ENCODE measurements at regions not wholly inside any gene's neighbourhood (a gene's known extent, or its start where the extent isn't known, plus 50 kb on each side); places are given as distances from the start of the nearest gene placed in this dataset.
"Not testable (repeated sequence)": the region's sequence is repeated elsewhere in the genome, so short reads cannot be mapped to it uniquely, and the experiment has no call there.

GRCh38 chr2:147600223-147600622, 244.6 kb upstream of the ACVR2A start:
- H4K8ac ChIP-seq (ENCODE audit: low read length) = no peak overlapping the region
- H3K4me3 ChIP-seq (ENCODE audit: insufficient read depth in 1 of 2, low read depth in 1 of 2, low read length in 2 of 2) = no peak overlapping the region
- H2AFZ ChIP-seq (ENCODE audit: low read depth, low read length) = no peak overlapping the region
- H2BK12ac ChIP-seq (ENCODE audit: low read length in 2 of 2) = no peak overlapping the region
- peaks cover 0 to 7% of the 10 kb centered on the region in 2 experiments for H3K27me3 ChIP-seq (ENCODE audit: control insufficient read depth in 1 of 2, insufficient read depth in 1 of 2, low read length in 2 of 2)
- no peak overlapping the region for H4K91ac ChIP-seq (ENCODE audit: low read length)
- no peak overlapping the region for H3K23ac ChIP-seq (ENCODE audit: low read length in 2 of 2)
- no peak overlapping the region for H2BK120ac ChIP-seq (ENCODE audit: low read depth, low read length)
- WGBS = 94% methylated on average over 7 of the region's 7 CpGs
- H3K9me3 ChIP-seq (ENCODE audit: control insufficient read depth, low read length) = no peaks in the 10 kb centered on the region
- no peak overlapping the region for H3K14ac ChIP-seq (ENCODE audit: low read length in 2 of 2)
- no peak overlapping the region for H2BK15ac ChIP-seq (ENCODE audit: low read depth, poor library complexity, severe bottlenecking)
- no peak overlapping the region for H3K4ac ChIP-seq (ENCODE audit: low read depth in 1 of 2, low read length in 2 of 2)
- no peak overlapping the region for H3K27ac ChIP-seq (ENCODE audit: low read length, poor library complexity, severe bottlenecking)
- no peak overlapping the region for H3K4me2 ChIP-seq (ENCODE audit: low read length, poor library complexity, severe bottlenecking)
- H3K9ac ChIP-seq (ENCODE audit: low read length) = no peak overlapping the region
- no peak overlapping the region for H2AK5ac ChIP-seq (ENCODE audit: low read length, severe bottlenecking)
- H2BK5ac ChIP-seq (ENCODE audit: low read depth, low read length, poor library complexity, severe bottlenecking) = no peak overlapping the region
- H3K36me3 ChIP-seq (ENCODE audit: control insufficient read depth in 1 of 2, insufficient read depth in 2 of 2, low read depth in 1 of 2, low read length in 2 of 2) = no peaks in the 10 kb centered on the region
- no peaks in the 10 kb centered on the region for H3K4me1 ChIP-seq (ENCODE audit: control insufficient read depth, insufficient read depth, low read depth, low read length)
- DNase-seq = no peak
- H3K79me1 ChIP-seq (replicated peaks; ENCODE audit: low read length, poor library complexity, severe bottlenecking) = no peaks in the 10 kb centered on the region
- H3K18ac ChIP-seq (ENCODE audit: low read depth in 1 of 2, low read length in 2 of 2) = no peak overlapping the region

- no peak overlapping the region for H4K91ac ChIP-seq (ENCODE audit: low read length)
Measured at GRCh38 chr2:147595200-147595599, 249.6 kb upstream of the ACVR2A start.

GRCh38 chr2:147594038-147594437, 250.8 kb upstream of the ACVR2A start:
- 77% methylated on average over 3 of the region's 3 CpGs for WGBS
- Histone ChIP-seq H3K9me3 (ENCODE audit: control insufficient read depth, low read length) (no peaks in the 10 kb centered on the region), H2AFZ (ENCODE audit: low read depth, low read length) (no peak overlapping the region), H2BK12ac (ENCODE audit: low read length in 2 of 2) (no peak overlapping the region), H3K27ac (ENCODE audit: low read length, poor library complexity, severe bottlenecking) (no peak overlapping the region), H3K14ac (ENCODE audit: low read length in 2 of 2) (no peak overlapping the region), H2BK120ac (ENCODE audit: low read depth, low read length) (no peak overlapping the region), H3K9ac (ENCODE audit: low read length) (no peak overlapping the region), H3K4ac (ENCODE audit: low read depth in 1 of 2, low read length in 2 of 2) (no peak overlapping the region), H4K8ac (ENCODE audit: low read length) (no peak overlapping the region), H3K23ac (ENCODE audit: low read length in 2 of 2) (no peak overlapping the region), H3K4me2 (ENCODE audit: low read length, poor library complexity, severe bottlenecking) (no peak overlapping the region), H3K36me3 (ENCODE audit: control insufficient read depth in 1 of 2, insufficient read depth in 2 of 2, low read depth in 1 of 2, low read length in 2 of 2) (no peaks in the 10 kb centered on the region), H2BK5ac (ENCODE audit: low read depth, low read length, poor library complexity, severe bottlenecking) (no peak overlapping the region), H3K4me1 (ENCODE audit: control insufficient read depth, insufficient read depth, low read depth, low read length) (no peaks in the 10 kb centered on the region), H2BK15ac (ENCODE audit: low read depth, poor library complexity, severe bottlenecking) (no peak overlapping the region), H3K27me3 (ENCODE audit: control insufficient read depth in 1 of 2, insufficient read depth in 1 of 2, low read length in 2 of 2) (peaks cover 0 to 3% of the 10 kb centered on the region in 2 experiments), H3K18ac (ENCODE audit: low read depth in 1 of 2, low read length in 2 of 2) (no peak overlapping the region), H4K91ac (ENCODE audit: low read length) (no peak overlapping the region), H2AK5ac (ENCODE audit: low read length, severe bottlenecking) (no peak overlapping the region), H3K4me3 (ENCODE audit: insufficient read depth in 1 of 2, low read depth in 1 of 2, low read length in 2 of 2) (no peak overlapping the region), H3K79me1 (replicated peaks; ENCODE audit: low read length, poor library complexity, severe bottlenecking) (no peaks in the 10 kb centered on the region)
- no peak for DNase-seq

More at GRCh38 chr2:147595200-147595599, 249.6 kb upstream of the ACVR2A start:
- Histone ChIP-seq H2AFZ (ENCODE audit: low read depth, low read length) (no peak overlapping the region), H3K4me1 (ENCODE audit: control insufficient read depth, insufficient read depth, low read depth, low read length) (no peaks in the 10 kb centered on the region), H2BK12ac (ENCODE audit: low read length in 2 of 2) (no peak overlapping the region), H3K4ac (ENCODE audit: low read depth in 1 of 2, low read length in 2 of 2) (no peak overlapping the region), H3K36me3 (ENCODE audit: control insufficient read depth in 1 of 2, insufficient read depth in 2 of 2, low read depth in 1 of 2, low read length in 2 of 2) (no peaks in the 10 kb centered on the region), H3K18ac (ENCODE audit: low read depth in 1 of 2, low read length in 2 of 2) (no peak overlapping the region), H3K4me3 (ENCODE audit: insufficient read depth in 1 of 2, low read depth in 1 of 2, low read length in 2 of 2) (no peak overlapping the region), H3K79me1 (replicated peaks; ENCODE audit: low read length, poor library complexity, severe bottlenecking) (no peaks in the 10 kb centered on the region), H3K14ac (ENCODE audit: low read length in 2 of 2) (no peak overlapping the region), H2BK15ac (ENCODE audit: low read depth, poor library complexity, severe bottlenecking) (no peak overlapping the region), H3K23ac (ENCODE audit: low read length in 2 of 2) (no peak overlapping the region), H2BK5ac (ENCODE audit: low read depth, low read length, poor library complexity, severe bottlenecking) (no peak overlapping the region), H3K27ac (ENCODE audit: low read length, poor library complexity, severe bottlenecking) (no peak overlapping the region), H2AK5ac (ENCODE audit: low read length, severe bottlenecking) (no peak overlapping the region), H3K9ac (ENCODE audit: low read length) (no peak overlapping the region), H4K8ac (ENCODE audit: low read length) (no peak overlapping the region), H3K9me3 (ENCODE audit: control insufficient read depth, low read length) (no peaks in the 10 kb centered on the region), H2BK120ac (ENCODE audit: low read depth, low read length) (no peak overlapping the region), H3K27me3 (ENCODE audit: control insufficient read depth in 1 of 2, insufficient read depth in 1 of 2, low read length in 2 of 2) (peaks cover 0 to 7% of the 10 kb centered on the region in 2 experiments), H3K4me2 (ENCODE audit: low read length, poor library complexity, severe bottlenecking) (no peak overlapping the region)
- DNase-seq = no peak
- 74% methylated on average over 4 of the region's 4 CpGs for WGBS

GRCh38 chr2:147592784-147593183, 252.0 kb upstream of the ACVR2A start:
- not testable (repeated sequence) for H4K8ac ChIP-seq (ENCODE audit: low read length); H3K4me1 ChIP-seq (ENCODE audit: control insufficient read depth, insufficient read depth, low read depth, low read length); H3K79me1 ChIP-seq (replicated peaks; ENCODE audit: low read length, poor library complexity, severe bottlenecking); H3K23ac ChIP-seq (ENCODE audit: low read length in 2 of 2); H3K9me3 ChIP-seq (ENCODE audit: control insufficient read depth, low read length); H3K36me3 ChIP-seq (ENCODE audit: control insufficient read depth in 1 of 2, insufficient read depth in 2 of 2, low read depth in 1 of 2, low read length in 2 of 2); H2BK15ac ChIP-seq (ENCODE audit: low read depth, poor library complexity, severe bottlenecking); H2BK120ac ChIP-seq (ENCODE audit: low read depth, low read length); H2AK5ac ChIP-seq (ENCODE audit: low read length, severe bottlenecking); H4K91ac ChIP-seq (ENCODE audit: low read length); H3K27ac ChIP-seq (ENCODE audit: low read length, poor library complexity, severe bottlenecking); DNase-seq; H3K18ac ChIP-seq (ENCODE audit: low read depth in 1 of 2, low read length in 2 of 2); H3K27me3 ChIP-seq (ENCODE audit: control insufficient read depth in 1 of 2, insufficient read depth in 1 of 2, low read length in 2 of 2); H3K14ac ChIP-seq (ENCODE audit: low read length in 2 of 2); H3K4me2 ChIP-seq (ENCODE audit: low read length, poor library complexity, severe bottlenecking); H3K9ac ChIP-seq (ENCODE audit: low read length); H2AFZ ChIP-seq (ENCODE audit: low read depth, low read length); H2BK12ac ChIP-seq (ENCODE audit: low read length in 2 of 2); H3K4ac ChIP-seq (ENCODE audit: low read depth in 1 of 2, low read length in 2 of 2); H2BK5ac ChIP-seq (ENCODE audit: low read depth, low read length, poor library complexity, severe bottlenecking); H3K4me3 ChIP-seq (ENCODE audit: insufficient read depth in 1 of 2, low read depth in 1 of 2, low read length in 2 of 2)
- 91% methylated on average over 2 of the region's 2 CpGs for WGBS
